HG03469 (cell line): ENCODE measurements at regions not wholly inside any gene's neighbourhood (a gene's known extent, or its start where the extent isn't known, plus 50 kb on each side); places are given as distances from the start of the nearest gene placed in this dataset.

Experiments used
- ATAC-seq: cut with Tn5 transposase; IDR thresholded peaks from one replicate; pipeline ENCODE4 v1.9.1; 2021; ENCODE audit warnings: mild to moderate bottlenecking, moderate library complexity, moderate number of reproducible peaks; ENCODE audit not compliant: unreplicated experiment

DNA sequence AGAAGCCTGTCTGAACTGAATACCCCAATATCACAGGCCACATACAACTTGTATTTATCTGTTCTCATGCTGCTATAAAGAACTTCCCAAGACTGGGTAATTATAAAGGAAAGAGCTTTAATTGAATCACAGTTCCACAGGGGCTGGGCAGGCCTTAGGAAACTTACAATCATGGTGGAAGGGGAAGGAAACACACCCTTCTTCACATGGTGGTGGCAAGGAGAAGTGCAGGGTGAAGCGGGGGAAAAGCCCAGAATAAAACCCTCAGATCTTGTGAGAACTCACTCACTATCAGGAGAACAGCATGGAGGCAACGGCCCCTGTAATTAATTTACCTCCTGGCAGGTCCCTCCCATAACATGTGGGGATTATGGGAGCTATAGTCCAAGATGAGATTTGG, 50.3 kb upstream of the FNDC1 start:
- ATAC-seq, result no peak

GRCh38 chr6:159117563-159117962, 51.6 kb upstream of the FNDC1 start:
- ATAC-seq, result no peak

DNA sequence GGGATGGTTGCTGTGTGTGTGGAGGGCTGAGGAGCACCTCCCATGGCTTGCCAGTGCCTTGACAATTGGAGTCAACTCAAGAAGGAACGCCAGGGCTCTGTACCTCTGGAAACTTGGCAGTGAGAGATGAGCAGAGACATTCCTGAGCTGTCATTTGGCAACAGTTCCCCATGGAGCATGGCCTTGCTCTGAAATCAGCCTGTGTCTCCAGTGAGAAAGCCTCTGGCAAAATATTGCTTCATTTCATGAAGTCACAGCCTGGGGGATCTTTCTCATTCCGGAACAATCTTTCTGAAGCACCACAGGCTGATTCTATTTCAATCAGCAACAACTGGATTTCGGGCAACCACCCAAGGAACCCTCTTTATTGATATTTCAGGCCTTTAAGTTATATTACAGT, 52.2 kb upstream of the FNDC1 start:
- ATAC-seq, result no peak

DNA sequence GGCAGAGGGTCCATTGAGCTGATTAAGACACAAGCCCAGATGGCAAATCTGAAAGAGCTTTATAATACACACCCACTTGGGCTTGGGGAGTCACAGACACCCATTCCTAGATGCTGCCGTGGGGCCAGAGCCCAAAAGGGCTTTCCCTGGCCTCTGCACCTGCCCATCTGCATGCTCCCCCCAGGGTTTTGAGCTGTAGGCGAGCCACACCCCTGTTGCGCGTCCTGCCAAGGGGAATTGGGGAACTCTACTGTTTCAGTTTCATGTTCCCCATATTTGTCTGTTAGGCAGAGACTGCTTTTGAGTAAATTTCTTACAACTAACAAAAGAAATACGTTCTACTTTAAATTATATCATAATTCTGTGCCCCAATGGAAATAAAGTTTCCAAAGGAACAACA, 52.9 kb upstream of the FNDC1 start:
- peak; percentile 51 for ATAC-seq

GRCh38 chr6:159114569-159114968, 54.6 kb upstream of the FNDC1 start:
- ATAC-seq, result no peak

DNA sequence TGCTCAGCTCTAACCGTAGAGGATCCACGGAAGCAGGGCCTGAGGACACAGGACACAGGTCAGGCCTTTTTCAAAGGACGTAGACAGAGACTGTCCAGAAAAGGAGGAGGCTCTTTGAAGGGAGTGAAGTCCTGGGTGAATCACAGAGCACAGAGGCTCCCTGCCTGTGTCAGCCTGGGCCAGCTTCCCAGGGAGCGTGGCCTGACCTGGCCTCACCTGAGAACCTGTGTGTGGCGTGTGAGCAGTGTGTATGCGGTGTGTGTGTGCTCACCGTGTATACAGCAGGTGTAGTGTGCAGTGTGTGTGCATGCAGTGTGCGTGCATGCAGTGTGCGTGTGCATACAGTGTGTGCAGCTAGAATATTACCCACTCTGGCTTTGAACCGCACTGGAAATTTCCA, 56.0 kb upstream of the FNDC1 start:
- no peak for ATAC-seq

DNA sequence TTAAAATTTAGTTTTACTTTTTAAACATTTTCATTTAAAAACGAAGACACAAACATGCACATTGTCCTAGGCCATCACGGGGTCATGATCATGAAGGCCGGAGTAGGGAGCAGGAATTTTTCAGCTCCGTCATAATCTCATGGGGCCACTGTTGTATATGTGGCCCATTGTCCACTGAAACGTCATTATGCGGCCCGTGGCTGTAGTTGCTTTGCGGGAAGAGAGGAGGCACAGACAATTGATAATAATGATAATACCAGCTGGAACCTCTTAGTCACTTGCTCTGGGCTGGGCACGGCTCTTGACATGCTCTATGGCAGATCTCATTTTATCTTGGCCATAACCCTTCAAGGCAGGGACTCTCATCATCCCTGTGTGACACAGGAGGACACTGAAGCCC, 56.5 kb upstream of the FNDC1 start:
- no peak for ATAC-seq

DNA sequence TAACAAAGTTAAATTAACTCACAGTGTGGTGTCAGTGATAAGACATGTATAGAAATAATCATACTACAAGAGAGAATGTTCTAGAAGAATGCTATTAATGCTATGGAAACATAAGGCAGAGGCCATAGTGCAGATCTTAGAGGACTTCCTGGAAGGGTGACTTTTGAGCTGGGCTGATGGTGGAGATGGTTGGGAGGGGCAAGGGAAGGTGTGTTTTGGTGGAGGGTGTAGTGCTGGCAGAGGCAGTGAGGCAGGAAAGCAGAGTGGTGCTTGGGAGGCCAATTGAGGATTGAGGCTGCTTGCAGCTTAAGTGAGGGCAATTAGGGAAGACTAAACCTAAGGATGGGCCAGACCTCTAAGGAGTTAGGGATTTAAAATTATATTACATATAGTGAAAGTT, 58.5 kb upstream of the FNDC1 start:
- no peak for ATAC-seq

DNA sequence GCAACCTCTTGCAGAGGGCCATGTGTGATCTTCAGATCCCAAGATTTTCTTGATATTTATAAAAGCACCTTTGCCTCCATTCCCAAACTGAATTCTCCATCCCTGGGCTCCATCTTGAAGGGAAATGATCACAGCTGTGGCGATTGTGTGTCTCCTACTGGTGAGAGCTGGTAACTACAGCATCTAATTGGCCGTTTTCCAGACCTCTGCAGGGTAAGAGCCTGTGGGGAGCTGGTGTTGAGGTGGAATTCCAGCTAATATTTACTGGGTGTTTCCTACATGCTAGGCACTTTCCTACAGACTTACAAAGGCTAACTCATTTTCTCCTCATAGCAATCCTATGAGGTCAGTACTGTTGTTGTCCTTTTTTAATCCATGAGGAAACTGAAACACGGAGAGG, 59.2 kb upstream of the FNDC1 start:
- no peak for ATAC-seq

- no peak for ATAC-seq
These were observed 59.8 kb upstream of the FNDC1 start for GRCh38 chr6:159109391-159109790.

DNA sequence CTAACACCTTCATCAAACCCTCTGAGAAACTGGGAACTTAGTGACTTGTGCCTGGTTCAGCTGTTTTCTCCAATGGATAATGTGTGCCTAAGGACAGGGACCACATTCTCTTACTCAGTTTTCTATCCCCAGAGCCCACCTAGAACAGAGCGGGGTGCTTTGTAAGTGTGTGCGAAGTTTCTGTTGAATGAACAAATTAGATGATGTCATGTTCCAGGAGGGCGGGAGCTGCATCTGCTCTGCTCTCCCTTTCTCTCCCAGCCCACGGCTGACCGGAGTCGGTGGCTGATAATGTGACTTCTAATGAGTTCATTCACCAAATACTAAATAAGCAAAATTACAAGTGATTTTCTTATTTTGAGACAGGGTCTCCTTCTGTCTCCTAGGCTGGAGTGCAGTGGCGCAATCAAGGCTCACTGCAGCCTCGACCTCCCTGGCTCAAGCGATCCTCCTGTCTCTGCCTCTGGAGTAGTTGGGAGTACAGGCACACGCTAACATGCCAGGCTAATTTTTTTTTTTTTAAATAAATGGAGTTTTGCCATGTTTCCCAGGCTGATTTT, 60.7 kb upstream of the FNDC1 start:
- ATAC-seq, result no peak

GRCh38 chr6:159107451-159108260, 61.5 kb upstream of the FNDC1 start:
- ATAC-seq, result no peak

DNA sequence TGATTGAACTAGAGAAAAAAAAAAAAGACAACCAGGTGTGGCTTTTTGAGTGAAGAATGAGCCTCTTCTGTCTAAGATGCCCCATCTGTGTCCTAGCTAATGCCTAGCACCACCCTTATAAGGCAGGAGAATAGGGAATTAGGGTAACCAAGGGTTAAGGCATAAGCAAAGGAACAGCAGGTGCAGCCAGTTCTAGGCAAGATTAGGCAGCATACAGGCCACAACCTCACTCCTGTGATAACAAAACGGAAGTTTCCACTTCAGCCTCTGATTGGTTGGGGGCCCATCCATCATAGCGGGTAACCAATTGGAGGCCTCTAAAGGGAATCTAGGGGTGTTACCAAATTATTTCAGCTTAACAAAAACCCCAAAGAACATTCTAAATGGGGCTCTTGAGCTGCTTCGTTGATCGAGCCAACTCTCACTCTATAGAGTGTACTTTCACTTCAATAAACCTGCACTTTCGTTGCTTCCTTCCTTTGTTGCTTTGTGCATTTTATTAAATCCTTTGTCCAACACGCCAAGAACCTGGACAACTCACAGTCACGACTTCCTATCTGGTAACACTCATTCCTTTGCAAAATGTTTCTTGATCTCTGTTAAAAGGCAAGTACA, 61.9 kb upstream of the TAGAP start:
- ATAC-seq, result peak; percentile 61

GRCh38 chr6:159105716-159106115, 60.9 kb upstream of the TAGAP start:
- ATAC-seq, result no peak

GRCh38 chr6:159104931-159105330, 60.1 kb upstream of the TAGAP start:
- no peak for ATAC-seq

DNA sequence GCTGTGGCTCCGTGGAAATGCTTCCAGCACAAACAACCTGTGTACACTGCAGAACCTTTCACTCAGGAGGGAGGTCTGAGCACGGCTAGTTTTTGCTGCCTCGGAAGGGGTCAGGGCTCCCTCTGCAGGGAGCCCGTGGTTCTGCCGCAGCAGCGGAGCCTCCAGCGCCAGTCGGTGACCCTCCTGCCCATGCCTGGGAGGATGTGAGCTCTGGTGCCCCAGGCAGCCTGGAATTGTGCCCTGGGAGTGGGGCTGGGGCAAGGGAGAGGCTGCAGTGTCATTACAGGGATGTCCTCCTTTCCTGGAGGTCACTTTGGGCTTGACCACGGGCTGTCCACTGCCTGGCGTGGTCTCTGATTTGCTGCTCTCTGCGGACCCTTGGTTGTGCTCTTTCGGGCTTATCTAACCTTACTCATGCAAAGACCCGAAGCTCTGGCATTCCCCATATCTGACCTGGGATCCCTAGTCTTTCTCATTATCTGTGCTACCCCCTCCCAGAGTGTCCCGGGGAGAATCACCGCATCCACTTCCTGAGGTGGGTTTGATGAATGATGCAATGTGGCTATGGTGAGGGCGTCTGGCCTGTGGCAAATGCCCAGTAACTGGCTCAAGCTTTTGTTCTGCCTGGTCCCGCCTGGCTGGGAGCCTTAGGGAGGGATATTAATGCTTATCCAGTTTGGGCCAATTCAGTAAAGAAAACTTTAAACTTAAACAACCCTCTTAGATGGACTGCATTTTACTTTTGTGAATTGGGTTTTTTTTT, 59.6 kb upstream of the TAGAP start:
- ATAC-seq, result no peak

GRCh38 chr6:159103396-159104162, 58.8 kb upstream of the TAGAP start:
- no peak for ATAC-seq

DNA sequence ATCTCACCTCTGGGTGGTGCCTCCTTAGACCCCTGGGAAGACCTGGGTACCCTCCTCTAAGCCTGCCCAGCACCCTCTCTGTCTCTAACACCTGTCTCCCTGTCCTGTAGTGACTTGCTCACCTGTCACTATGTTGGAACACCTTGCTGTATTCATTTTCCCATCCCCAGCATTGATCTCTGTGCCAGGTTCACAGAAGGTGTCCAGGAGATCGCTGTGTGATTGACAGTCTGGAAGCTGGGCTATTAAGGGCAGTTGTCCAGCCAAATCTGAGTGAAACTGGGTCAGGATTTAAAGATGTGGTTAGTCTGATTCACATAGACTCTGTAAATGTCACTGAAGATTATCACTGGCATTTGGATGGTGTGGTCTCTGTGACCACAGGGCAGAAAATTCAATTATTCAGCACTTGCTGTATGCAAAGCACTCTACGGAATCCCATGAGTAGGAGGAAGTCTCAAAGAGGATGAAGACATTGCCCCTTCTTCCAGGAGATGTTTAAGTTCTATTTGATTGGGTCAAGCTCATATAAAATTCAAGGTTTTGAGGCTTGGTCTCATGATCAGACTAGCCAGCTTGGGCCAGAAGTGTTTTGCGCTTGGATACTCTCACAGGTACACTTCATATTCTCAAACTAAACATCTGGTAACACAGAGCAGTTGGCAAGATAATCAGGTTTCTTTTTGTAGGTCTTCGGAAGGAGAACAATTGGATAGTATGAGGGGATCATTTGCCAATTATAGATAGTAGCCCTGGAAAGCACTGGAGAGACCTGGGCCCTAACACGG, 57.8 kb upstream of the TAGAP start:
- no peak for ATAC-seq

- ATAC-seq, result no peak
These were observed 56.9 kb upstream of the TAGAP start for GRCh38 chr6:159101656-159102055.
